GM12872 (cell line): ENCODE measurements at regions not wholly inside any gene's neighbourhood (a gene's known extent, or its start where the extent isn't known, plus 50 kb on each side); places are given as distances from the start of the nearest gene placed in this dataset.

Experiments used
- CTCF ChIP-seq: IDR thresholded peaks from 3 replicates; pipeline ENCODE4 v1.5.1; 2011; ENCODE audit warnings: low read depth, mild to moderate bottlenecking, low read length, moderate library complexity; ENCODE audit not compliant: insufficient read depth

- no peak for TF ChIP-seq CTCF
These were observed 70.2 kb downstream of the ZNF467 start for GRCh38 chr7:149703044-149703650.

GRCh38 chr7:149701495-149702240 lies 71.7 kb downstream of the ZNF467 start:
- TF ChIP-seq CTCF: no peak

- no peak for TF ChIP-seq CTCF
These were observed 77.1 kb downstream of the ZNF467 start for GRCh38 chr7:149696280-149696679.

GRCh38 chr7:149692557-149692982 lies 80.8 kb downstream of the ZNF467 start:
- TF ChIP-seq CTCF: no peak

- TF ChIP-seq CTCF: no peak
These were observed 81.3 kb downstream of the ZNF467 start for GRCh38 chr7:149692056-149692455.

- no peak for TF ChIP-seq CTCF
These were observed 82.5 kb downstream of the ZNF467 start for GRCh38 chr7:149690688-149691446.

- TF ChIP-seq CTCF: no peak
These were observed 84.1 kb downstream of the ZNF467 start for GRCh38 chr7:149689291-149689721.
